ENCODE measurements at regions not wholly inside any gene's neighbourhood (a gene's known extent, or its start where the extent isn't known, plus 50 kb on each side); places are given as distances from the start of the nearest gene placed in this dataset.

DNA sequence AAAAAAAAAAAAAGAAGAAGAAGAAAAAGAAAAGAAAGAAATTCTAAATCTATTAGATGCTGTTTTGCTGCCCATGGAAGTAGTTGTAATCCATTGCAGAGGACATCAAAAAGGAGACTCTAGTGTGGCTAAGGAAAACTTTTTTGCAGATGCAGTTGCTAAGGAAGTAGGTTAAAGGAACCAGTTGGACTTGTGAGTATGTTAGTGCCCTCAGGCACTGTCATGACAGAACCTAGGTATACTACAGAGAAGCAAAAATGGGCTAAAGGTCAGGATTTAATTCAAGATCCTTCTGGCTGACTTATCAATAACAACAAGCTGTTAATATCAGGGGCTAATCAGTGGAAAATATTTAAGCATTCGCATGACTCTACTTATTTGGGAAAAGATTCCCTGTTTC, 1571.6 kb upstream of the FLRT2 start:
- CTCF ChIA-PET: no interaction called here

DNA sequence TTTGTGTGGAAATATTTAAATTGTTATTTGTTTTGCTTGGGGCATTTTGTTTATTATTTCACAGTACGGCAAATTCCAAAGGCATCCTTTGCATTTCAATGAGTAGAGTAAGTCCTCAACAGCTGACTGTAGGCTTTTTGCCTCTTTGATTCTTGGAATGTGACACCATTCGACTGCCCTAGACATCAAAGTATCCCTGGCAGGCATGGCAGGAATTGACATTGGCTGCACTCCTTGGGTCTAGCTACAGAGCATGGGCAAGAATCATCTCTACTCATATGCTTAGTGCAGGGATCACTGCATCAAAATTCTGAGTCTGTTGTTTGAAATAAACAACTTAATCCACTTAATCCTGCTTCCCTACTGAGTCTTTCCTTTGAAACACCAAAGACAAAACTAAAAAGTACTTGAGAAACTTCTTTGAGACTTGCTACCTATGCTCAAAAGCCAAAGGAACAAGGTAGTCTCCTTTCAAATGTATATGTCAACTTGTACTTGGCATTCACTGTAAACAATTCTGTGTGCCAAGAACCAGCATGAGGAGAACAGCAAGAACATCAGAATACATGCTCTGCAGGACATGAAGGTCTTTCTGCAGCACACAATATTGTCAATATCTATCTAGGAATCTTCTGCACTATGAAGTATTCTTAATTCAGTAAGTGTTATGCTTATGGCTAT, 1569.0 kb upstream of the FLRT2 start:
- intact Hi-C loops (cut with micrococcal nuclease): no loop called here
- H3K9me3 ChIP-seq (ENCODE audit: control insufficient read depth in 2 of 3, low read length in 3 of 3): no peaks in the 10 kb centered on the region
- ChIA-PET CTCF (no interaction called here), POLR2A (no interaction called here)
- Mint-ChIP-seq H3K9me3 (peaks cover 0 to 22% (median 12%) of the 10 kb centered on the region in 11 donors), H3K36me3 (peaks cover 0 to 4% (median 0%) of the 10 kb centered on the region in 5 donors), H3K4me1 (no peaks in the 10 kb centered on the region), H3K27ac (no peak overlapping the region), H3K4me3 (no peak overlapping the region), H3K27me3 (no peaks in the 10 kb centered on the region)
- no peaks in the 10 kb centered on the region for H3K27me3 ChIP-seq (ENCODE audit: control insufficient read depth in 2 of 2, insufficient read depth in 2 of 2, low read length in 2 of 2)
- H3K27ac ChIP-seq (ENCODE audit: low read depth, low read length): no peak overlapping the region
- H3K36me3 ChIP-seq (ENCODE audit: control insufficient read depth in 2 of 3, insufficient read depth in 3 of 3, low read length in 3 of 3): no peaks in the 10 kb centered on the region
- H3K4me1 ChIP-seq (ENCODE audit: control insufficient read depth in 2 of 2, insufficient read depth in 2 of 2, low read length in 2 of 2): no peaks in the 10 kb centered on the region
- ATAC-seq (no peak), DNase-seq (no peak)
- H3K4me3 ChIP-seq (ENCODE audit: low read length): no peak overlapping the region

More for the DNA sequence above, 1571.6 kb upstream of the FLRT2 start:
- Mint-ChIP-seq H3K27ac (no peak overlapping the region), H3K27me3 (no peaks in the 10 kb centered on the region), H3K4me3 (no peak overlapping the region), H3K9me3 (peaks cover 0 to 32% (median 12%) of the 10 kb centered on the region in 11 donors), H3K4me1 (no peaks in the 10 kb centered on the region), H3K36me3 (peaks cover 0 to 4% (median 0%) of the 10 kb centered on the region in 5 donors)
- Histone ChIP-seq H3K9me3 (ENCODE audit: control insufficient read depth in 2 of 3, low read length in 3 of 3) (no peaks in the 10 kb centered on the region), H3K27me3 (ENCODE audit: control insufficient read depth in 2 of 2, insufficient read depth in 2 of 2, low read length in 2 of 2) (no peaks in the 10 kb centered on the region), H3K36me3 (ENCODE audit: control insufficient read depth in 2 of 3, insufficient read depth in 3 of 3, low read length in 3 of 3) (no peaks in the 10 kb centered on the region), H3K4me1 (ENCODE audit: control insufficient read depth in 2 of 2, insufficient read depth in 2 of 2, low read length in 2 of 2) (no peaks in the 10 kb centered on the region), H3K27ac (ENCODE audit: low read depth, low read length) (no peak overlapping the region), H3K4me3 (ENCODE audit: low read length) (no peak overlapping the region)
- intact Hi-C loops (cut with micrococcal nuclease): no loop called here
- ATAC-seq (no peak), DNase-seq (no peak)
- POLR2A ChIA-PET: no interaction called here

DNA sequence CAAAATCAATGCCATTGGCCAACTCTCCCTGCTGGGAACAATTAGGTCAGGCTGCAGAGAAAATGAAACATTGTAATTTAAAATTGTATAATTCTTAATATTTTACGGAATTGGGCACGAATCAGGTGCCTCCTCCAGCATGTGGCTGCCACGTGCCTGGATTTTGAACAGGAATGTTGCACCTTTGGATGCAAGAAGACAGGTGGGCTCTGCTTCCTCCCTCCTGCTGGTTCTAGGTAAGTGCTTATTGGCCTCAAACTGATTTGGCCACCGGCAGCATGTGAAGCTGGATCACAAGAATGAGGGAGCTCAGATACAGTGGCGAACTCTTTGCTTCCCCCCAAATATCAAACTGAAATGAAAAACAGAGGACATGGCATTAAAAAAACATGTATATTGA, 1559.9 kb upstream of the FLRT2 start:
- CTCF ChIA-PET: no interaction called here

DNA sequence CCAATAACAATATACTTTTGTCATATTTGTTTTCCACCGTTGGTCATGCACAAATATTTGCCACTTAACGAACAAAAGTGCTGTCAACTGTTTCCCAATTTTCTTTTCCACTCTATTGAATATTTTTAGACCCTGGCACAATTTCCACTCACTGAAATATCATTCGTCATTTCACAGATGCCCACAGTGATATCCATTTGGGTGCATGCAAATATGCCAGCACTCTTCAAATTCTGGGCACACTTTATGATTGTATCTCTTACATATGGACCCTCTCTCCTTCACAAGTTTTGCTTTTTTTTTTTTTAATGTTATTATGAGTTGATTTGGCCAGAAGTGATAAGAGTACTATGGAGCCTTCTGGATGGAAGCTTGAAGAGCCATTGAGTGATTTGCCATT, 1557.3 kb upstream of the FLRT2 start:
- DNase-seq (no peak), ATAC-seq (no peak)
- Histone ChIP-seq H3K36me3 (ENCODE audit: control insufficient read depth in 2 of 3, insufficient read depth in 3 of 3, low read length in 3 of 3) (no peaks in the 10 kb centered on the region), H3K4me3 (ENCODE audit: low read length) (no peak overlapping the region), H3K4me1 (ENCODE audit: control insufficient read depth in 2 of 2, insufficient read depth in 2 of 2, low read length in 2 of 2) (no peaks in the 10 kb centered on the region), H3K27me3 (ENCODE audit: control insufficient read depth in 2 of 2, insufficient read depth in 2 of 2, low read length in 2 of 2) (no peaks in the 10 kb centered on the region), H3K27ac (ENCODE audit: low read depth, low read length) (no peak overlapping the region), H3K9me3 (ENCODE audit: control insufficient read depth in 2 of 3, low read length in 3 of 3) (peaks cover 0 to 4% (median 0%) of the 10 kb centered on the region in 3 experiments)
- intact Hi-C loops (cut with micrococcal nuclease): no loop called here
- Mint-ChIP-seq H3K27me3 (no peaks in the 10 kb centered on the region), H3K27ac (no peak overlapping the region), H3K4me3 (no peak overlapping the region), H3K4me1 (no peaks in the 10 kb centered on the region), H3K36me3 (no peaks in the 10 kb centered on the region), H3K9me3 (peaks cover 2 to 37% (median 17%) of the 10 kb centered on the region in 11 donors)
- ChIA-PET CTCF (no interaction called here), POLR2A (no interaction called here)

More for the DNA sequence above, 1559.9 kb upstream of the FLRT2 start:
- POLR2A ChIA-PET: no interaction called here
- Histone ChIP-seq H3K9me3 (ENCODE audit: control insufficient read depth in 2 of 3, low read length in 3 of 3) (peaks cover 0 to 4% (median 0%) of the 10 kb centered on the region in 3 experiments), H3K27me3 (ENCODE audit: control insufficient read depth in 2 of 2, insufficient read depth in 2 of 2, low read length in 2 of 2) (no peaks in the 10 kb centered on the region), H3K27ac (ENCODE audit: low read depth, low read length) (no peak overlapping the region), H3K36me3 (ENCODE audit: control insufficient read depth in 2 of 3, insufficient read depth in 3 of 3, low read length in 3 of 3) (no peaks in the 10 kb centered on the region), H3K4me1 (ENCODE audit: control insufficient read depth in 2 of 2, insufficient read depth in 2 of 2, low read length in 2 of 2) (no peaks in the 10 kb centered on the region), H3K4me3 (ENCODE audit: low read length) (no peak overlapping the region)
- Mint-ChIP-seq H3K27me3 (no peaks in the 10 kb centered on the region), H3K4me3 (no peak overlapping the region), H3K36me3 (no peaks in the 10 kb centered on the region), H3K4me1 (no peaks in the 10 kb centered on the region), H3K27ac (no peak overlapping the region), H3K9me3 (peaks cover 3 to 43% (median 18%) of the 10 kb centered on the region in 11 donors)
- no peak for DNase-seq
- intact Hi-C loops (cut with micrococcal nuclease): no loop called here
- no peak for ATAC-seq

DNA sequence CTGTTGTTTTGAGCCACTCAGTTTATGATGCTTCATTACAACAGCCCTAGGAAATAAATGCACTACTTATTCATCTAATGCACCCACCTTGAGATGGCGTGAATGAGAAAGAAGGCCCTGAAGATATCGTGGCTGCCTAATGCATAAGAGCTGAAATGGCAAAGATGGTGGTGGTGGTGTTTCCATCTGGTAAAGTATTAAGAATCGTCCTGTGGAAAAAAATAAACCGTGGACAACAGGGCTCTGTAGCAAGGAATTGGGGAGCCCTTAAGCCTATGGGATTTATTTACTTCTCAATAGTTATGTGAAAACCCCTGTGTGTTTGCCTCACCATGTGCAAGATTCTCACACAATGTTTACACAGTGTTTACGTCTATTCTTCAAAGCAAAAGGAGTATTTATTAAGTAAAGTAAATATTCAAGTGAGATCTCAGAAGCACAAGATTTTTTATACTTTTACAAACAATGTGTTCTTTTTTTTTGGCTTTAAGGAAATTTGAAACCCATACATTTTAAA, 1555.2 kb upstream of the FLRT2 start:
- DNase-seq: no peak
- ATAC-seq: no peak
- H3K36me3 Mint-ChIP-seq: no peaks in the 10 kb centered on the region
- Histone ChIP-seq H3K36me3 (ENCODE audit: control insufficient read depth in 2 of 3, insufficient read depth in 3 of 3, low read length in 3 of 3) (no peaks in the 10 kb centered on the region), H3K27me3 (ENCODE audit: control insufficient read depth in 2 of 2, insufficient read depth in 2 of 2, low read length in 2 of 2) (no peaks in the 10 kb centered on the region), H3K9me3 (ENCODE audit: control insufficient read depth in 2 of 3, low read length in 3 of 3) (peaks cover 0 to 4% (median 0%) of the 10 kb centered on the region in 3 experiments), H3K4me1 (ENCODE audit: control insufficient read depth in 2 of 2, insufficient read depth in 2 of 2, low read length in 2 of 2) (no peaks in the 10 kb centered on the region), H3K27ac (ENCODE audit: low read depth, low read length) (no peak overlapping the region), H3K4me3 (ENCODE audit: low read length) (no peak overlapping the region)
- no peaks in the 10 kb centered on the region for H3K4me1 Mint-ChIP-seq
- intact Hi-C loops (cut with micrococcal nuclease): no loop called here
- H3K27me3 Mint-ChIP-seq: no peaks in the 10 kb centered on the region
- H3K27ac Mint-ChIP-seq: no peak overlapping the region
- peaks cover 1 to 27% (median 13%) of the 10 kb centered on the region in 11 donors for H3K9me3 Mint-ChIP-seq
- H3K4me3 Mint-ChIP-seq: no peak overlapping the region
- ChIA-PET CTCF (no interaction called here), POLR2A (no interaction called here)

DNA sequence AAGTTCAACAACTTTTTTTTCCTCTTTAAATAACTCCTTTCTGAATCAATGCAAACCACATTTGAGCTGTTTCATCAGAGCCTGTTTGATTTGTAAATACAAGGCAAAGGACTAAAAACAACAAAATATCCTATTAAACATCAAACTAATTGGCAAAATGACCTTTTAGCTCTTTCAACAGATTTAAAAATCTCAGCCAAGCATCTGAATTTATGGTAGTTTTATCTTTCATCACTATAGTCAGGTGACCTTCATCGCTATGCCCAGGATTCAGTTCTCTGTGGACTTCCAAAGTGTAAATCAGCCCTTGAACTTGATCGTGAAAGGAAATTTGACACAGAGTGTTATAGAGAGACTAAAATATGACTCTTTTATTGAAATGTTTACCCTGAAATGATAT, 1554.5 kb upstream of the FLRT2 start:
- H3K27me3 Mint-ChIP-seq: no peaks in the 10 kb centered on the region
- no peaks in the 10 kb centered on the region for H3K36me3 Mint-ChIP-seq
- peaks cover 1 to 24% (median 13%) of the 10 kb centered on the region in 11 donors for H3K9me3 Mint-ChIP-seq
- no peak overlapping the region for H3K4me3 Mint-ChIP-seq
- Histone ChIP-seq H3K27ac (ENCODE audit: low read depth, low read length) (no peak overlapping the region), H3K27me3 (ENCODE audit: control insufficient read depth in 2 of 2, insufficient read depth in 2 of 2, low read length in 2 of 2) (no peaks in the 10 kb centered on the region), H3K36me3 (ENCODE audit: control insufficient read depth in 2 of 3, insufficient read depth in 3 of 3, low read length in 3 of 3) (no peaks in the 10 kb centered on the region), H3K4me1 (ENCODE audit: control insufficient read depth in 2 of 2, insufficient read depth in 2 of 2, low read length in 2 of 2) (no peaks in the 10 kb centered on the region), H3K4me3 (ENCODE audit: low read length) (no peak overlapping the region), H3K9me3 (ENCODE audit: control insufficient read depth in 2 of 3, low read length in 3 of 3) (peaks cover 0 to 4% (median 0%) of the 10 kb centered on the region in 3 experiments)
- DNase-seq: no peak
- ChIA-PET CTCF (no interaction called here), POLR2A (no interaction called here)
- H3K4me1 Mint-ChIP-seq: no peaks in the 10 kb centered on the region
- H3K27ac Mint-ChIP-seq: no peak overlapping the region
- intact Hi-C loops (cut with micrococcal nuclease): no loop called here
- ATAC-seq: no peak

Data from naive thymus-derived CD4-positive, alpha-beta T cell (primary cell).